ENCODE measurements at regions not wholly inside any gene's neighbourhood (a gene's known extent, or its start where the extent isn't known, plus 50 kb on each side); places are given as distances from the start of the nearest gene placed in this dataset.

DNA sequence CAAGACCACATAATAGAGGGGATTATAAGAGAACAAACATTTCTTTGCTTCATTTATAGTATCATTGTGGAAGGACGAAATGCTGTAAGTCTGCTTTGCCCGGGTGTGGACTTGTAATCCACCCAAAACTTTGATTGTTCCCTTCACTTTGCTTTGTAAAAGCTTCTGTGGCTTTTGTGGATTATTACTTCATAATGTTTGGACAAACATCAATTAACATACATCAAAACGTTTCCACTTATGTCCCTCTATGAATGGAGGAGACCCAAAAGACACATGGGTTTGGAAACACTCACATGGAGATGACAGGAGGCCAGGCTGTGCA is 415.4 kb downstream of the SPRY1 start:
- Histone ChIP-seq H3K9me3 (ENCODE audit: control insufficient read depth in 1 of 2, low read length in 2 of 2) (no peaks in the 10 kb centered on the region), H3K36me3 (ENCODE audit: insufficient read depth, low read length) (no peaks in the 10 kb centered on the region), H3K27ac (ENCODE audit: low read depth, low read length) (no peak overlapping the region), H3K4me1 (ENCODE audit: insufficient read depth, low read length) (no peaks in the 10 kb centered on the region), H3K4me3 (ENCODE audit: low read length in 2 of 2) (no peak overlapping the region), H3K27me3 (ENCODE audit: insufficient read depth, low read length) (no peaks in the 10 kb centered on the region)
- POLR2A ChIA-PET (ENCODE audit: partially characterized antibody) = no interaction called here
- Mint-ChIP-seq H3K27me3 (no peaks in the 10 kb centered on the region), H3K36me3 (no peaks in the 10 kb centered on the region), H3K27ac (no peak overlapping the region), H3K4me3 (no peak overlapping the region), H3K4me1 (peaks cover 0 to 1% (median 0%) of the 10 kb centered on the region in 4 donors), H3K9me3 (peaks cover 0 to 2% (median 0%) of the 10 kb centered on the region in 8 donors)
- CTCF ChIA-PET (ENCODE audit: partially characterized antibody) = no interaction called here
- intact Hi-C loops (cut with micrococcal nuclease) = no loop called here
- DNase-seq = no peak

DNA sequence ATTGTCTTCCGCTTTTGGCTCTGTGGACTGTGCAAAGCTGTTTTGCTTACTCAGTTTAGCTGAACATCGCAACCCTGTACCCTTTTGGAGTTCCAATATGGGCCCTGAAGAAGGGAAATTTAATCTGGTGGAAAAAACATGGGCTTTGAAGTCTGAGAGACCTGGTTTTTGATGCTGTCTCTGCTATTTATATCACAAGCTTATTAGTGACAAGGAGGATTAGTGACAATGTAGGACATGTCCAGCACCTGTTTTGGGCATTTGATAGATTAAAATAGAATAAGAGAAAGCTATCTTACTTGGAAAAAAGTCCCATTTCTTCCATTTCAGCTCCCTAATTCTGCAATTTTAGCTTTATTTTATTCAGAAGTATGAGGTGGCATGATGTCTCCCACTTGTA is 417.3 kb downstream of the SPRY1 start:
- Mint-ChIP-seq H3K27me3 (no peaks in the 10 kb centered on the region), H3K4me3 (no peak overlapping the region), H3K9me3 (peaks cover 0 to 3% (median 0%) of the 10 kb centered on the region in 8 donors), H3K4me1 (peaks cover 0 to 1% (median 0%) of the 10 kb centered on the region in 4 donors), H3K27ac (no peak overlapping the region), H3K36me3 (no peaks in the 10 kb centered on the region)
- Histone ChIP-seq H3K9me3 (ENCODE audit: control insufficient read depth in 1 of 2, low read length in 2 of 2) (no peaks in the 10 kb centered on the region), H3K27ac (ENCODE audit: low read depth, low read length) (no peak overlapping the region), H3K27me3 (ENCODE audit: insufficient read depth, low read length) (no peaks in the 10 kb centered on the region), H3K36me3 (ENCODE audit: insufficient read depth, low read length) (no peaks in the 10 kb centered on the region), H3K4me1 (ENCODE audit: insufficient read depth, low read length) (no peaks in the 10 kb centered on the region), H3K4me3 (ENCODE audit: low read length in 2 of 2) (no peak overlapping the region)
- CTCF ChIA-PET (ENCODE audit: partially characterized antibody) = no interaction called here
- intact Hi-C loops (cut with micrococcal nuclease) = no loop called here
- POLR2A ChIA-PET (ENCODE audit: partially characterized antibody) = no interaction called here
- no peak for DNase-seq

DNA sequence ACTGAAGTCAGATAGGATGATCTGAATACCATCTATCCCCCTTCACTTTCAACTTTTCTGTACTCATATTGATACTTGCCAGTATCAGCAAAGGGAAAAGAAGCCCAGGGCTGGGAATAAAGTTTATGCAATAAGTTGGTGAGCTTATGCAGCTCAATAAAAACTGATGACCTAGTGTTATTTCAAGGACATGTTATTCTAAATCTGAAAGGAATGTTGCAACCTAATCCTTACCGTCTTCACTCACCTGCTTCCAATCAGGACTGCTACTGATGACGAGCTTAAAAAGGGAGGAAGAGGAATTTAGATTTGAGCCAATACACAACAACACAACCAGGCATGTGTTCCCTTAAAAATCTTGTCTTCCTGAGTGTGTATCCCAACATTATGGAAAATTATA is 419.9 kb downstream of the SPRY1 start:
- Histone ChIP-seq H3K4me3 (ENCODE audit: low read length in 2 of 2) (no peak overlapping the region), H3K27ac (ENCODE audit: low read depth, low read length) (no peak overlapping the region), H3K9me3 (ENCODE audit: control insufficient read depth in 1 of 2, low read length in 2 of 2) (no peaks in the 10 kb centered on the region), H3K27me3 (ENCODE audit: insufficient read depth, low read length) (no peaks in the 10 kb centered on the region), H3K4me1 (ENCODE audit: insufficient read depth, low read length) (no peaks in the 10 kb centered on the region), H3K36me3 (ENCODE audit: insufficient read depth, low read length) (no peaks in the 10 kb centered on the region)
- H3K4me3 Mint-ChIP-seq = no peak overlapping the region
- H3K27me3 Mint-ChIP-seq = no peaks in the 10 kb centered on the region
- POLR2A ChIA-PET (ENCODE audit: partially characterized antibody) = no interaction called here
- CTCF ChIA-PET (ENCODE audit: partially characterized antibody) = no interaction called here
- peaks cover 0 to 3% (median 0%) of the 10 kb centered on the region in 8 donors for H3K9me3 Mint-ChIP-seq
- H3K4me1 Mint-ChIP-seq = peaks cover 0 to 1% (median 0%) of the 10 kb centered on the region in 4 donors
- no peak overlapping the region for H3K27ac Mint-ChIP-seq
- no peaks in the 10 kb centered on the region for H3K36me3 Mint-ChIP-seq
- no peak for DNase-seq
- intact Hi-C loops (cut with micrococcal nuclease) = no loop called here

DNA sequence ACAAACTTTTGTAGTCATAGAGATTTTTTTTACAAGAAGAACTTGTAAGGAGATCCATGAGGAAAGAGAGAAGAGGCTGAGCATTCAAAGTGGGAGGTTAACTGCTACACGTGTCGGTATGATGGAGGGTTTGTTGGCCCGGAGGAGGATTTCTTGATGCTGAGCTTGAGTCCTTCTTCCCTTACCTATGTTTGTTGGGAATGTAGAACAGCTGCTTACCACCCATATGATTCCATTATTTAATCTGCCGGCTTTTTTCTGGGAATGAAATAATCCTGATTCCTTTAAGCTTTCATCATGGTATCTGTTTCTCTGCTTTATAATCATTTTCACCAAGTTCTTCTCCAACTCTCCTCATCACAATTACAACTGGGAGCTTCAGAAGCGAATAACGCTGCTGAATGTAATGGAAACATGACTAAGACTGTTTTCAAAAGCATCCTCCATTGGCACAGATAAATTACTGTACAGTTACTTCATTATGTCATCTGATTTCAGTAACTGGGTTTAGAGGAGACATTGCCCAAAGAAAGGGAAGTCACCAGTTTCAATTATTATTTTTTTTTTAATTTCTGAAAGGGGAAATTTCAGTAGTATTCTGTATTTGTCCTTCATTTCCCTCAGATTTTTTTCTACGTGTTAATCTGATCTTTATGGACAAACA is 420.6 kb downstream of the SPRY1 start:
- intact Hi-C loops (cut with micrococcal nuclease) = no loop called here
- no peaks in the 10 kb centered on the region for H3K4me1 ChIP-seq (ENCODE audit: insufficient read depth, low read length)
- Mint-ChIP-seq H3K4me1 (no peaks in the 10 kb centered on the region), H3K36me3 (no peaks in the 10 kb centered on the region), H3K9me3 (peaks cover 0 to 3% (median 0%) of the 10 kb centered on the region in 8 donors), H3K27ac (no peak overlapping the region), H3K4me3 (no peak overlapping the region), H3K27me3 (no peaks in the 10 kb centered on the region)
- H3K36me3 ChIP-seq (ENCODE audit: insufficient read depth, low read length) = no peaks in the 10 kb centered on the region
- DNase-seq = no peak
- no peak overlapping the region for H3K4me3 ChIP-seq (ENCODE audit: low read length in 2 of 2)
- ChIA-PET CTCF (ENCODE audit: partially characterized antibody) (no interaction called here), POLR2A (ENCODE audit: partially characterized antibody) (no interaction called here)
- H3K27me3 ChIP-seq (ENCODE audit: insufficient read depth, low read length) = no peaks in the 10 kb centered on the region
- H3K9me3 ChIP-seq (ENCODE audit: control insufficient read depth in 1 of 2, low read length in 2 of 2) = no peaks in the 10 kb centered on the region
- H3K27ac ChIP-seq (ENCODE audit: low read depth, low read length) = no peak overlapping the region

DNA sequence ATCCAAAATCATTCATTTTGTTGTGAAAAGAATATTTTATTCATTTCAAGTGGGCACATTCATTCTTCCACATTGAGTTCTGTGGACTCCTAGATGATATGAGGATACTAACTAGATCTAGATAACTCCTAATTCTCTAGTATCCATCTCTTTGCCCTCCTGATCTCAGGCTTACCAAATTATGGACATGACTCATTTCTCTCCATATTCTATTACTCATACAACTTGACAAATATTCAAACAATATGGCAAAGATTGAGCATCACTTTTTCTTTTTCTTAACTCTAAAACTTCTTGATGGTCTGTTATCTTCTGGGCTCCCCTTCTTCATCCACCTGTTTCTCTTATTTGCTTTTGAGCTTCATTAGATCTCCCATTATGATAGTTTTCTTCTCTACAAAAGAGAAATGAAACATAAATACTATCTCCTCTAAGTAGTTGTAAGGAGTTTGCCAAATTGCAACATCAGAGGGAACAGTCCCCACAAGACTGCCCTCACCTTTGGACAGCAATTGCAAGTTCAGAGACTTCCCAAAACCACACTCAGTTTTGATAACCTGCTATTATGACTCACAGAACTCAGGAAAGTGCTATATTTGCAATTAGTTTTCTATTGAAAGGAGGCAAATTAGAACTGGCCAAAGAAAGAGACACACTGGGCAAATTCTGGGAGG is 422.9 kb downstream of the SPRY1 start:
- no peak overlapping the region for H3K27ac Mint-ChIP-seq

DNA sequence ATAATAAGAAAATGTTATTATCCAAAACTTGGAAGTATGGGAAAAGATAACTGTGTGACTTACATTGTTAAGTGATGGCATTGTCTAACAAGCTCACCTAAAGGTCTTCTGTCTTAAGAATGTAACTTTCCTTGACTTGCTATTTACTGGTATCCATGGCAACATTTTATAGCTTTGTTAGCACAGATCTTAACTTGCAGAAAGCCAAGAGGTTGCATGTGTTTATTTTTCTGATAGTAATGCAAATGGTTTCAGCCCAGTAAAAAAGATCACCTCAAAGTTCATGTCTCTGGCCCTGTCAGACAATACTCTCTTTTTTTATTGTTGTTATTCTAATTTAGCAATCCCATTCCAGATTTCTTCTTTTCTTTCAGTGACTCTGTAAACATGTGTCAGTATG is 425.3 kb downstream of the SPRY1 start:
- ChIA-PET POLR2A (ENCODE audit: partially characterized antibody) (no interaction called here), CTCF (ENCODE audit: partially characterized antibody) (interaction anchor here (0.6 kb wide), 1 partner anchor 118 kb away, joined by 3 read pairs; no protein-coding TSS in a partner anchor)

More for the DNA sequence above, 422.9 kb downstream of the SPRY1 start:
- intact Hi-C loops (cut with micrococcal nuclease) = no loop called here
- Histone ChIP-seq H3K27ac (ENCODE audit: low read depth, low read length) (no peak overlapping the region), H3K36me3 (ENCODE audit: insufficient read depth, low read length) (no peaks in the 10 kb centered on the region), H3K4me1 (ENCODE audit: insufficient read depth, low read length) (no peaks in the 10 kb centered on the region), H3K4me3 (ENCODE audit: low read length in 2 of 2) (no peak overlapping the region), H3K9me3 (ENCODE audit: control insufficient read depth in 1 of 2, low read length in 2 of 2) (no peaks in the 10 kb centered on the region), H3K27me3 (ENCODE audit: insufficient read depth, low read length) (no peaks in the 10 kb centered on the region)
- Mint-ChIP-seq H3K36me3 (no peaks in the 10 kb centered on the region), H3K4me3 (no peak overlapping the region), H3K27me3 (peaks cover 0 to 3% of the 10 kb centered on the region in 2 donors), H3K4me1 (no peaks in the 10 kb centered on the region), H3K9me3 (peaks cover 0 to 3% (median 0%) of the 10 kb centered on the region in 8 donors)
- ChIA-PET CTCF (ENCODE audit: partially characterized antibody) (no interaction called here), POLR2A (ENCODE audit: partially characterized antibody) (no interaction called here)
- DNase-seq = no peak

DNA sequence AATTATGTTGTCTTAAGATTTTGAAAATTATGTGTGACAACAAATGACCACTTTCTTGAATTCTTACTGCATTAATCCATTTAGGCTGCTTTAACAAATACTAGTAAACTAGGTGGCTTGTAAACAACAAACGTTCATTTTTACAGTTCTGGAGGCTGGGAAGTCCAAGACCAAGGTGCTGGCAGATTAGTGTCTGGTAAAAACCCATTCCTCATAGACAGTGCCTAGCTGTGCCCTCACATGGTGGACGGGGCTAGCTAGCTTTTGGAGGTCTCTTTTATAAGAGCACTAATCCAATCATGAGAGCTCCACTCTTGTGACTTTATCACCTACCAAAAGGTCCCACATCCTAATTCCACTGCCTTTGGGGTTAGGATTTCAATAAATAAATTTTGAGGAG is 425.8 kb downstream of the SPRY1 start:
- Histone ChIP-seq H3K9me3 (ENCODE audit: control insufficient read depth in 1 of 2, low read length in 2 of 2) (no peaks in the 10 kb centered on the region), H3K27ac (ENCODE audit: low read depth, low read length) (no peak overlapping the region), H3K27me3 (ENCODE audit: insufficient read depth, low read length) (no peaks in the 10 kb centered on the region), H3K36me3 (ENCODE audit: insufficient read depth, low read length) (no peaks in the 10 kb centered on the region), H3K4me3 (ENCODE audit: low read length in 2 of 2) (no peak overlapping the region), H3K4me1 (ENCODE audit: insufficient read depth, low read length) (no peaks in the 10 kb centered on the region)
- Mint-ChIP-seq H3K27ac (no peak overlapping the region), H3K27me3 (peaks cover 0 to 3% of the 10 kb centered on the region in 2 donors), H3K4me3 (no peak overlapping the region), H3K4me1 (no peaks in the 10 kb centered on the region), H3K9me3 (peaks cover 0 to 3% (median 0%) of the 10 kb centered on the region in 8 donors), H3K36me3 (no peaks in the 10 kb centered on the region)
- no peak for DNase-seq
- intact Hi-C loops (cut with micrococcal nuclease) = no loop called here
- POLR2A ChIA-PET (ENCODE audit: partially characterized antibody) = no interaction called here
- CTCF ChIA-PET (ENCODE audit: partially characterized antibody) = interaction anchor here (0.6 kb wide), 1 partner anchor 118 kb away, joined by 3 read pairs; no protein-coding TSS in a partner anchor

More for the DNA sequence above, 425.3 kb downstream of the SPRY1 start:
- H3K9me3 Mint-ChIP-seq = peaks cover 0 to 3% (median 0%) of the 10 kb centered on the region in 8 donors
- H3K27me3 ChIP-seq (ENCODE audit: insufficient read depth, low read length) = no peaks in the 10 kb centered on the region
- H3K27me3 Mint-ChIP-seq = peaks cover 0 to 3% of the 10 kb centered on the region in 2 donors
- H3K36me3 ChIP-seq (ENCODE audit: insufficient read depth, low read length) = no peaks in the 10 kb centered on the region
- no peaks in the 10 kb centered on the region for H3K36me3 Mint-ChIP-seq
- no peaks in the 10 kb centered on the region for H3K9me3 ChIP-seq (ENCODE audit: control insufficient read depth in 1 of 2, low read length in 2 of 2)
- no peak overlapping the region for H3K4me3 ChIP-seq (ENCODE audit: low read length in 2 of 2)
- H3K4me1 ChIP-seq (ENCODE audit: insufficient read depth, low read length) = no peaks in the 10 kb centered on the region
- no peak overlapping the region for H3K27ac ChIP-seq (ENCODE audit: low read depth, low read length)
- H3K4me1 Mint-ChIP-seq = no peaks in the 10 kb centered on the region
- H3K4me3 Mint-ChIP-seq = no peak overlapping the region
- no peak for DNase-seq
- H3K27ac Mint-ChIP-seq = no peak overlapping the region
- intact Hi-C loops (cut with micrococcal nuclease) = no loop called here
